WERI-Rb-1 (cell line): ENCODE measurements at regions not wholly inside any gene's neighbourhood (a gene's known extent, or its start where the extent isn't known, plus 50 kb on each side); places are given as distances from the start of the nearest gene placed in this dataset.

Source experiments
- DNase-seq: peaks from one replicate; pipeline ENCODE4 v3.0.0-alpha.2; 2020
- H3K27ac ChIP-seq: fragments of 250-450 bp; sonication (Bioruptor Pico); 2 replicates; pipeline ENCODE4 v1.5.1; 2020; ENCODE audit warnings: mild to moderate bottlenecking, moderate library complexity
- H3K27me3 ChIP-seq: fragments of 250-450 bp; sonication (Bioruptor Pico); 2 replicates; pipeline ENCODE4 v1.5.1; 2021; ENCODE audit warnings: mild to moderate bottlenecking, low read depth, moderate library complexity; ENCODE audit not compliant: insufficient read depth, severe bottlenecking
- H3K36me3 ChIP-seq: fragments of 250-450 bp; sonication (Bioruptor Pico); 2 replicates; pipeline ENCODE4 v1.5.1; 2020; ENCODE audit warnings: mild to moderate bottlenecking, moderate library complexity
- H3K4me3 ChIP-seq: 2 replicates; pipeline ENCODE4 v1.5.1; 2011; ENCODE audit warnings: low read depth, mild to moderate bottlenecking, control low read depth, low read length
- H3K9me3 ChIP-seq: fragments of 250-450 bp; sonication (Bioruptor Pico); 2 replicates; pipeline ENCODE4 v1.5.1; 2021; ENCODE audit warnings: mild to moderate bottlenecking, moderate library complexity; ENCODE audit not compliant: severe bottlenecking
- CTCF ChIP-seq: IDR thresholded peaks from 2 replicates; pipeline ENCODE4 v1.5.1; 2011; ENCODE audit warnings: low read depth, mild to moderate bottlenecking, control low read depth, inconsistent platforms, low read length

GRCh38 chr2:12284037-12284436 is 432.7 kb upstream of the TRIB2 start:
- no peak overlapping the region for H3K4me3 ChIP-seq
- H3K9me3 ChIP-seq = no peaks in the 10 kb centered on the region
- no peak overlapping the region for H3K27ac ChIP-seq
- H3K36me3 ChIP-seq = no peaks in the 10 kb centered on the region
- no peaks in the 10 kb centered on the region for H3K27me3 ChIP-seq
- no peak for TF ChIP-seq CTCF
- no peak for DNase-seq

- H3K4me3 ChIP-seq = no peak overlapping the region
- no peak for DNase-seq
- H3K9me3 ChIP-seq = no peaks in the 10 kb centered on the region
- no peak for TF ChIP-seq CTCF
- H3K36me3 ChIP-seq = no peaks in the 10 kb centered on the region
- no peaks in the 10 kb centered on the region for H3K27me3 ChIP-seq
- no peak overlapping the region for H3K27ac ChIP-seq
These were observed 432.2 kb upstream of the TRIB2 start for GRCh38 chr2:12284487-12284886.

- no peaks in the 10 kb centered on the region for H3K36me3 ChIP-seq
- no peaks in the 10 kb centered on the region for H3K9me3 ChIP-seq
- no peak for TF ChIP-seq CTCF
- H3K27ac ChIP-seq = no peak overlapping the region
- H3K4me3 ChIP-seq = no peak overlapping the region
- DNase-seq = no peak
- H3K27me3 ChIP-seq = no peaks in the 10 kb centered on the region
These were observed 430.4 kb upstream of the TRIB2 start for GRCh38 chr2:12286347-12286746.

- no peak overlapping the region for H3K4me3 ChIP-seq
- H3K36me3 ChIP-seq = no peaks in the 10 kb centered on the region
- H3K27ac ChIP-seq = no peak overlapping the region
- H3K27me3 ChIP-seq = no peaks in the 10 kb centered on the region
- no peak for TF ChIP-seq CTCF
- no peaks in the 10 kb centered on the region for H3K9me3 ChIP-seq
- DNase-seq = no peak
These were observed 429.4 kb upstream of the TRIB2 start for GRCh38 chr2:12287220-12287751.

- H3K4me3 ChIP-seq = no peak overlapping the region
- no peak for DNase-seq
- no peak overlapping the region for H3K27ac ChIP-seq
- no peaks in the 10 kb centered on the region for H3K27me3 ChIP-seq
- H3K9me3 ChIP-seq = no peaks in the 10 kb centered on the region
- H3K36me3 ChIP-seq = no peaks in the 10 kb centered on the region
- no peak for TF ChIP-seq CTCF
These were observed 428.7 kb upstream of the TRIB2 start for GRCh38 chr2:12288048-12288447.

- no peak for DNase-seq
- H3K27ac ChIP-seq = no peak overlapping the region
- no peaks in the 10 kb centered on the region for H3K9me3 ChIP-seq
- no peaks in the 10 kb centered on the region for H3K27me3 ChIP-seq
- no peak overlapping the region for H3K4me3 ChIP-seq
- no peaks in the 10 kb centered on the region for H3K36me3 ChIP-seq
- TF ChIP-seq CTCF = no peak
These were observed 427.5 kb upstream of the TRIB2 start for GRCh38 chr2:12289120-12289802.
